Right lobe of liver (tissue), 6 donors: ENCODE measurements at regions not wholly inside any gene's neighbourhood (a gene's known extent, or its start where the extent isn't known, plus 50 kb on each side); places are given as distances from the start of the nearest gene placed in this dataset.
"Not testable (repeated sequence)": the region's sequence is repeated elsewhere in the genome, so short reads cannot be mapped to it uniquely, and the experiment has no call there.

ENCODE experiments used
- ATAC-seq, 4 donors: fragments of 200-7000 bp; cut with Tn5 transposase; one replicate each; pipeline ENCODE4 v1.9.1; 2020; ENCODE audit warnings: mild to moderate bottlenecking in 4 of 4, moderate library complexity in 4 of 4
- DNase-seq, 3 donors: peaks; one replicate each; pipeline ENCODE4 v3.0.0-alpha.2; 2020
- H3K27ac ChIP-seq, 3 donors: fragments of 200-600 bp; one replicate each; pipeline ENCODE4 v1.8.0; 2022
- H3K27me3 ChIP-seq, 2 donors: fragments of 200-600 bp; one replicate each; pipeline ENCODE4 v1.8.0; 2022
- H3K36me3 ChIP-seq, 4 donors: fragments of 200-600 bp; sonication (generic) in 1 of 4; one replicate each; pipeline versions ENCODE4 v1.5.1 to v1.8.0; 2017 to 2022; ENCODE audit warnings: control low read depth in 1 of 4
- H3K4me1 ChIP-seq, 4 donors: fragments of 200-600 bp; sonication (generic) in 1 of 4; one replicate each; pipeline versions ENCODE4 v1.5.1 to v1.8.0; 2017 to 2022; ENCODE audit warnings: control low read depth in 1 of 4
- H3K4me3 ChIP-seq, 3 donors: fragments of 200-600 bp; one replicate each; pipeline ENCODE4 v1.8.0; 2022
- H3K9me3 ChIP-seq, 4 donors: fragments of 200-600 bp; sonication (generic) in 1 of 4; one replicate each; pipeline versions ENCODE4 v1.5.1 to v1.8.0; 2017 to 2022; ENCODE audit warnings: control low read depth in 1 of 4
- POLR2A ChIP-seq: fragments of 450-650 bp; IDR thresholded peaks from one replicate; pipeline ENCODE4 v1.6.1; 2017; ENCODE audit warnings: antibody characterized with exemption, mild to moderate bottlenecking
- WGBS: methylation state at CpG from one replicate; pipeline ENCODE4 v1.1.6; 2018; ENCODE audit warnings: low coverage, low lambda C conversion rate; ENCODE audit not compliant: insufficient coverage; ENCODE audit errors: missing lambda C conversion rate; 5-methylcytosine and 5-hydroxymethylcytosine counted together
- intact Hi-C, 2 donors: fragments of 100-400 bp; cut with DNase I; formaldehyde crosslinking; loops; one replicate each; pipeline versions ENCODE4 v1.11.2 to v1.14.1; 2022
- TF ChIP-seq, protein P1 (sequence below), 4 donors: fragments of 200-600 bp in 3 of 4; fragments of 450-650 bp in 1 of 4; IDR thresholded peaks; one replicate each; pipeline versions ENCODE4 v1.5.1 to v1.8.0; 2016 to 2022; ENCODE audit warnings: antibody characterized with exemption in 4 of 4, mild to moderate bottlenecking in 2 of 4
- donor health status: DM: no; HTN: yes; CAD: no.
- donor health status: DM: no; HTN: no; CAD: no.
- donor health status: DM: no; HTN: no; CAD: no.
- donor health status: DM: no; HTN: yes; CAD: no.
- donor health status: DM: no; HTN: yes; CAD: no.

DNA sequence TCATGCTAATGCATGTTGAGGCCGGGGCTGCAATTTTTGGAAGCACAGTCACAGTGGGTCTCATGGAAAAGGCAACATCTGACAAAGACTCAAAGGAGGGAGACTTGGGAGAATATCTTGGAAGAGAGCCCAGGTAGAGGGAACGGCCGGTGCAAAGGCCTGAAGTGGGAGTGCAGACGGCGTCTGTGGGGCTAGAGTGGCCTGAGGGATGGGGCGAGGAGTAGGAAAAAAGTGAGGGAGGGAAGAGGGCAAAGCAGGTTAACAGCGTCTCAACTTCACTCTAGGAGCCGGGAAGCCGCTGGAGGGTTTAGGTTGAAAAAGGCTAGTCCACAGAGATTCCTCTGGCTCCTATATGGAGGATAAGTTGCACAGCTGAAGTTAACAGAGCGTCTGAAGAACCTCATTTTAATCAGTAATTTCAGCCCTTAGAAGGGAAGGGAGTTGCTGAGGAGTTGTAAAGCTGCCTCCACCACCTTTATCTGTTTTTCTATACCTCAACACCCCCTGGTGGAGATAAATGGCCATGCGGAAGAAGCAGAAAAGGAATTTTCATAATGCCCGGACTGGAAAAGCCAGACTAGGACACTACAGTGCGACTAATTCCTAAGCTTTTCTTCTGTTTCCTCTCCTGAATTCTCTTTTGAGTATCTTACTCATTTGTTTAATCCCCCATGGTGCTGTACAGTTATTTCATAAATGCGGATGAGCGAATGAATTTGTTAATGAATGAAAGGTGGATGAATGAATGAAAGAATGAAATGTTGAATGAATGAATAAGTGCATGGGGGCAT, 78.7 kb upstream of the ZNF281 start:
- H3K27ac ChIP-seq: peak overlapping the region in 2 of 3 donors; percentile 6 to 16
- no peaks in the 10 kb centered on the region for H3K27me3 ChIP-seq
- peaks cover 0 to 9% (median 0%) of the 10 kb centered on the region in 4 donors for H3K4me1 ChIP-seq
- DNase-seq: peak in 1 of 3 donors; percentile 58
- H3K36me3 ChIP-seq: no peaks in the 10 kb centered on the region
- peak overlapping the region in 1 of 3 donors; percentile 6 for H3K4me3 ChIP-seq
- H3K9me3 ChIP-seq: no peaks in the 10 kb centered on the region
- intact Hi-C loops: no loop called here
- WGBS: 16% methylated on average over 15 of the region's 15 CpGs
- TF ChIP-seq POLR2A: no peak
- TF ChIP-seq, protein P1, sequence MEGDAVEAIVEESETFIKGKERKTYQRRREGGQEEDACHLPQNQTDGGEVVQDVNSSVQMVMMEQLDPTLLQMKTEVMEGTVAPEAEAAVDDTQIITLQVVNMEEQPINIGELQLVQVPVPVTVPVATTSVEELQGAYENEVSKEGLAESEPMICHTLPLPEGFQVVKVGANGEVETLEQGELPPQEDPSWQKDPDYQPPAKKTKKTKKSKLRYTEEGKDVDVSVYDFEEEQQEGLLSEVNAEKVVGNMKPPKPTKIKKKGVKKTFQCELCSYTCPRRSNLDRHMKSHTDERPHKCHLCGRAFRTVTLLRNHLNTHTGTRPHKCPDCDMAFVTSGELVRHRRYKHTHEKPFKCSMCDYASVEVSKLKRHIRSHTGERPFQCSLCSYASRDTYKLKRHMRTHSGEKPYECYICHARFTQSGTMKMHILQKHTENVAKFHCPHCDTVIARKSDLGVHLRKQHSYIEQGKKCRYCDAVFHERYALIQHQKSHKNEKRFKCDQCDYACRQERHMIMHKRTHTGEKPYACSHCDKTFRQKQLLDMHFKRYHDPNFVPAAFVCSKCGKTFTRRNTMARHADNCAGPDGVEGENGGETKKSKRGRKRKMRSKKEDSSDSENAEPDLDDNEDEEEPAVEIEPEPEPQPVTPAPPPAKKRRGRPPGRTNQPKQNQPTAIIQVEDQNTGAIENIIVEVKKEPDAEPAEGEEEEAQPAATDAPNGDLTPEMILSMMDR (IDR thresholded peaks at IDR 0.05): peak; percentile 77 to 92 (median 84)
- ATAC-seq: peak; percentile 83 to 91 (median 90)

DNA sequence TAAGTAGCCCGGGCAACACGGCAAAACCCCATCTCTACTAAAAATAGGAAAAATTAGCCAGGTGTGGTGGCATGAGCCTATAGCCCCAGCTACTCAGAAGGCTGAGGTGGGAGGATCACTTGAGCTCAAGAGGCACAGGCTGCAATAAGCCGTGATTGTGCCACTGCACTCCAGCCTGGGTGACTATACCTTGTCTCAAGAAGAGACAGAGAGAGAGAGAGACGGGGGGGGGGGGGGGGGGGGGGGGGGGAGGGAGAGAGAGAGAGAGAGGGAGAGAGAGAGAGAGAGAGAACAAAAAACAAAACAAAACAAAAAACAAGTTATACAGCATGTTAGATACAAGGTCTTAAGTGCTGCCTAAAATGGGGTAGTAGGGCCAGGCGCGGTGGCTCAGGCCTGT, 77.8 kb upstream of the ZNF281 start:
- H3K4me1 ChIP-seq: peaks cover 0 to 12% (median 0%) of the 10 kb centered on the region in 4 donors
- DNase-seq: no peak
- peak in 3 of 4 donors; percentile 14 to 35 (median 21) for ATAC-seq

DNA sequence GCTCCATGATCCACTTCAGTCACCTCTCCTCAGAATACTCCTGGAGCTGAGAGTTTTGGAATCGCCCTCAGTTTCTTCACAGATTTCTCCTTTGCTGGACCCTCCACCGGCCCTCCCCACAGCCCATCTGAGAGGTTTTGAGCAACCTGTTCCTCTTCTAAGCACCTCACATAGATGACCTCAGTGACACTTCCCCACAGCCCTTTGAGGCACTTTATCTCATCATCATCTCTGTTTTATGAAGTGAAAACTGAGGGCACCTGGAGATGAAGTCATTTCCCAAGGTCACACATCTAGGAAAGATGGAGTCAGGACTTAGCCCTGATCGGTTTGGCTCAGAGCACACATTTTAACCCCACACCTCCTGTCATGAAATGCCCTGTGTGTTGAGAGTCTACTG, 76.8 kb upstream of the ZNF281 start:
- Histone ChIP-seq H3K4me3 (no peak overlapping the region), H3K36me3 (no peaks in the 10 kb centered on the region), H3K27ac (no peak overlapping the region), H3K27me3 (no peaks in the 10 kb centered on the region), H3K9me3 (no peaks in the 10 kb centered on the region), H3K4me1 (peaks cover 0 to 12% (median 0%) of the 10 kb centered on the region in 4 donors)
- WGBS: 64% methylated on average over 3 of the region's 3 CpGs
- ATAC-seq (no peak), DNase-seq (no peak)
- no peak for TF ChIP-seq POLR2A
- TF ChIP-seq, protein P1 (IDR thresholded peaks at IDR 0.05): no peak
- intact Hi-C loops: no loop called here

More for the DNA sequence above, 77.8 kb upstream of the ZNF281 start:
- no peaks in the 10 kb centered on the region for H3K27me3 ChIP-seq
- H3K36me3 ChIP-seq: no peaks in the 10 kb centered on the region
- 89% methylated on average over 3 of the region's 6 CpGs for WGBS
- no peak overlapping the region for H3K4me3 ChIP-seq
- intact Hi-C loops: no loop called here
- no peaks in the 10 kb centered on the region for H3K9me3 ChIP-seq
- no peak overlapping the region for H3K27ac ChIP-seq
- TF ChIP-seq POLR2A: no peak

DNA sequence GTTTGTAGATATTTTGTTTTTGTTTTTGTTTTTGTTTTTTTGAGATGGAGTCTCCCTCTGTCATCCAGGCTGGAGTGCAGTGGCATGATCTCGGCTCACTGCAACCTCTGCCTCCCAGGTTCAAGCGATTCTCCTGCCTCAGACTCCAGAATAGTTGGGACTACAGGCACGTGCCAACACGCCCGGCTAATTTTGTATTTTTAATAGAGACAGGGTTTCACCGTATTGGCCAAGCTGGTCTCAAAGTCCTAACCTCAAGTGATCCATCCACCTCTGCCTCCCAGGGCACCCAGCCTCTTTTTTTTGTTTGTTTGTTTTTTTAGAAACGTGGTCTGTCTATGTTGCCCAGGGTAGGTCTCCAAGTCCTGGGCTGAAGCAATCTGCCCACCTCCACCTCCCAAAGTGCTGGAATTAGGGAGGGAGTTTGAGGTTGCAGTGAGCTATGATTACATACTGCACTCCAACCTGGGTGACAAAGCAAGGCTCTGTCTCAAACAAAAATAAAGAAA, 74.7 kb upstream of the ZNF281 start:
- peaks cover 0 to 12% (median 0%) of the 10 kb centered on the region in 4 donors for H3K4me1 ChIP-seq
- H3K9me3 ChIP-seq, H3K27ac ChIP-seq, DNase-seq, H3K4me3 ChIP-seq, H3K36me3 ChIP-seq, H3K27me3 ChIP-seq, intact Hi-C loops, ATAC-seq: not testable (repeated sequence)
- WGBS: 50% methylated on average over 7 of the region's 7 CpGs

DNA sequence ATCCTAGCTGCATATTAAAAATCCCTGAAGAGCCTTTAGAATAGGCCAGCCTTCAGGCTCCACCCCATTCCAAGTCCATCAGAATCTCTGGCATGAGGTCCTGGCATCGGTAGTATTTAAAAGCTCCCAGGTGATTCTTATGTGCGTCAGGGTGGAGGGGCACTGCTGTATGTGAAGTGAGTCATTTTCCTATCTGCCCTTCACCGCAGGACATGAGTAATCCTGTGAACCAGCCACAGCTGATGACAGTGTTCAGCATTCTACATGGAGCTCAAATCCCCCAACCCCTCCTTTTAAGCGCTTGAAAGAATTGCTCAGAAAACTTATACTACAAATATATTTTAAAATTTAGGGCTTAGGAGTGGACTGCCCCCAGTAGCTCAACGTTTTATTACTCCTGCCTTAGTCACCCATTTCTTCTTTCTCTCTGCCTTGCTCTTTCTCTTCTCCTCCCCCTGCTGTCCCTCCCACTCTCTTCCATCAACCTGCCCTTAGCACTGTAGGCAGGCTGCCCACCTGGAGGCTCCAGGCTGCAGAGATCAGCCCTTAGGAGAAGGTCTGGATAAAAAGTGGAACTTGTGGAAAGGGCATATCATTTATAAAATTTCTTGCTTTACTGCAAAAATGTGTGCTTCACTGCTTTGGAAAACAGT, 73.8 kb upstream of the ZNF281 start:
- no peaks in the 10 kb centered on the region for H3K9me3 ChIP-seq
- no peaks in the 10 kb centered on the region for H3K36me3 ChIP-seq
- WGBS: 20% methylated on average over 3 of the region's 5 CpGs
- no peaks in the 10 kb centered on the region for H3K27me3 ChIP-seq
- H3K4me1 ChIP-seq: peaks cover 0 to 12% (median 0%) of the 10 kb centered on the region in 4 donors
- no peak for TF ChIP-seq POLR2A
- TF ChIP-seq, protein P1 (IDR thresholded peaks at IDR 0.05): no peak
- intact Hi-C loops: no loop called here
- H3K27ac ChIP-seq: no peak overlapping the region
- no peak overlapping the region for H3K4me3 ChIP-seq
- DNase-seq (peak in 2 of 3 donors; percentile 57 to 68), ATAC-seq (peak; percentile 66 to 86 (median 69))
